HG02870 (cell line): ENCODE measurements at regions not wholly inside any gene's neighbourhood (a gene's known extent, or its start where the extent isn't known, plus 50 kb on each side); places are given as distances from the start of the nearest gene placed in this dataset.

Experiments used
- ATAC-seq: cut with Tn5 transposase; IDR thresholded peaks from one replicate; pipeline ENCODE4 v1.9.1; 2021; ENCODE audit warnings: mild to moderate bottlenecking, moderate library complexity; ENCODE audit not compliant: unreplicated experiment

DNA sequence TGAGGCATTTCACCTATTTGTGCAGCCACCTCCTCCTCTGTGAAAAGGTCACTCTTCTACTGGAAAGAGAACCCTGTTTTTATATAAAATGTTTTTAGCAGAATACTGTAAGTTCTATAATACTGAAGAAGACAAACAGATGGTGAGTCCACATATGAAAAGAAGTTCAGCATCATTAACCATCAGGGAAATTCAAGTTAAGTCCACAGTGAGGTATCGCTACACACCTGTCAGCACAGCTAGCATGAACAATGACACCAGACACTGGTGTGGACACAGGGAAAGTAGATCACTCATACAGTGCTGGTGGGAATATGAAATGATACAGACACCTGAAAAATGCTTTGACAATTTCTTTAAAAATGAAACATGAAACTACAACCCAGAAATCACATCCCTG is 133.0 kb downstream of the MAD2L1 start:
- no peak for ATAC-seq

DNA sequence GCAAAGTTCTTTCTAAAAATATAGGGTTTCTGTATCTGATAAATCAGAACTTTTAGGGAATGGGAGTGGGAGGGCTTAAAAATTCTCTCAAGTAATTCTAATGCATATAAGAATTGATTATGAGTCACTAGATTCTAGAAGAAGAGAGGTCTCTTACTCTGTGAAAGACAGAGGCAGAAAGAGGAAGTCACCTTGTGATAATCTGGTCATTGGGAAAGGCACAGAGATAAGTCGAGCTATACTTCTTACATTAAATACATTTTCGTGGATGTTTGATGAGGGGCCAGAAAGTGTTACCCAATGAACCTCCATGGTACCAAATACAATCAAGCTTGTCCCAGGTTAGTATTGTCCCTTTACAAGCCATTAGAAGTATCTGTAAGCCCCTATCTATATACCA is 134.4 kb downstream of the MAD2L1 start:
- no peak for ATAC-seq

DNA sequence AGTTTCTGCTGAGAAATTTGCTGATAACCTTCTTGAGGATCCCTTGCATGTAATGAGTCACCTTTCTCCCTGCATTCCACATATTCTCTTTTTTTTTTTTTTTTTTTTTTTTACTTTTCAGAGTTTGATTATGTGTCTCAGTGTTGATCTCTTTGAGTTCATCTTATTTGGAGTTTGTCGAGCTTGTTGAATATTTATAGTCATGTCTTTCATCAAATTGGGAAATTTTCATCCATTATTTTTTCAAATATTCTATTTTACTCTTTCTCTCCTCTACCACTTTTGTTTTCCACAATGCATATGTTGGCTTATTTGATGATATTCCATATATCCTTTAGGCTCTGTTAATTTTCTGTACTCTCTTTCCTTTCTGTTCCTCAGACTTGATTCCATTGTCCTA is 136.1 kb downstream of the MAD2L1 start:
- ATAC-seq = no peak

DNA sequence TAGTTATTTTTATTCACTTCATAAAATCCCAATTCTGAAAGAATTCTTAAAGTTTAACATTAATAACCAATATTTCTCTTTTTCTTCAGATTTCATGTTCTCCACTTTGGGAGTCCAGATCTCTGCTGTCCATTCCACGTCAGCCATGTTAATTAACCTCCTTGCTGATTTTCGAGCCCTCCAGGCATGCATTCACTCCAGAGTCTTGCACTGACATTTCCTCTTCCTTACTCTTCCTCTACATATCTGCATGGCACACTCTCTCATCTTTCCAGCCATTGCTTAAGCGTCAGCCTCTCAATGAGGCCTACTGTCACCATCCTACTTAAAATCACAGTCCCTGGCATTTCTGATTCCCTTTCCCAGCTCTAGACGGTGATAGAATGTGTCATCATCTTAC is 144.8 kb downstream of the MAD2L1 start:
- ATAC-seq = no peak

DNA sequence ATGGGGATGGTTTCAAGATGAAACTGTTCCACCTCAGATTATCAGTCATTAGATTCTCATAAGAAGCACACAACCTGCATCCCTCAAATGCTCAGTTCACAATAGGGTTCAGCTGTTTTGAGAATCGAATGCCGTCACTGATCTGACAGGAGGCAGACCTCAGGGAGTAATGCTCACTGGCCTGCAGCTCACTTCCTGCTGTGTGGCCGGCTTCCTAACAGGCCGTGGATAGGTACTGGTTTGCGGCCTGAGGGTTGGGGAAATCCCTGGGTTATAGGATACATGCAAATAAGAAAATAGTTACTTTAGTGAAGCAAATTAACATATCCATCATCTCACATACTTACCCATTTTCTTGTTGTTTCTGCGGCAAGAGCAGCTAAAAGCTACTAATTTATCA is 160.4 kb downstream of the MAD2L1 start:
- ATAC-seq = no peak

DNA sequence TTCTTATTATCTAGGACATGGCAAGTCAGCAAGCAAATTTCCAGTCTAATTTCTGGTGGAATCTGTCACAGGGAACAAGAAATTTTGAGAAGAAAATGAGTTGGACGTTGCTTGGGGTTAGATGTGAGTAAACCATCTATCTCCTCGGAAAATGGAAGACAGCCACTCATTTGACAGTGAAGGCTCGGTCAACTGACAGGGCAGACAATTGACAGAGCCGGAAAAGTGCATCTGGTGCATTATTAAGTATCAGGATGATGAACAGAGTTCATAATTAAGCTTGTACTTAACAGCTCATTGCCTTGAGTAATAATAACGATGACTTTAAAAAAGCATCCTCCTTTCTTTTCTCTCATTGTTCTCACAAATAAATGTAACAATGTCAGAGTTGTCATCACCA is 168.4 kb downstream of the MAD2L1 start:
- ATAC-seq = no peak

DNA sequence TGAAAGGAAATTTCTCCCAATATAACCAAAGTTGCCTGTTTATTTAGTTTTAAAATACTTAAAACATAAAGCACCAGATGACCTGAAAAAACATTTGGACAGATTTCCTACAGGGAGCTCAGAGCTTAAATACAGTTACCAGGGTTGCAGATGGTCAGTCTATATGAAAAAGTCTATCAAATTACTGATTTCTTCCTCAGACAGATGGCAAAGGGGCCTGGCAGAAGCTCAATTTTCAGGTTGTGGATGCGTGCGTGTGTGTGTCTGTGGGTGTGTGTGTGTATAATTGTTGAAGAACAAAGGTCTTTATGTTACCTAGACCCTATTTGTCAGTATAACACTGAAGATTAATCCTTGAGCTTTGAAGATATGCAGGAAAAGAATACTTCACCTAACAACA is 169.4 kb downstream of the MAD2L1 start:
- ATAC-seq = no peak

DNA sequence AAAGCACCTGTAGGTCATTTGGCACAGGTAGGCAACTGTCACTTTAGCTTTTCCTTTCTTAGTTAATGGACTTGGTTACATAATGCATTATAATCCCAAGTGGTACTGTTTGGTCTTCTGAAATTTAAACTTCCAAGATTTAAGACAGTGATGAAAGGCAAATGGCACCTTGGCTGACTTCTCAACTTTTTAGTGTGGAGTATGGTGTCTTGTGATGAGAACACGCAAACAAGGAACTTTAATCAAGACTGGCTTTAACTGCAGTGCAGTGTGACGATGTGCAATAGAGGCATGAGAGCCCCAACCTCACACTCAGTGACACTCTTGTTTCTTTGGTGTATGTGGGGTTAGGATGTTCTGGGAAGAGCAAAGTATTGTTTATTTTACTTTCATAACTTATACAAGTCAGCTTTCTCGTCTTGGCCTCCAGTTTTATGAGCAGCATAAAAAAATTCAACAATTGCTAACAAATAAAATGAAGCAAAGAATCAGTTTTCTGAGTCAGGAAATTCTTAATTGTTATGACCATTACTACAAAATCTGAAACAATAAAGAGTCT is 171.9 kb downstream of the MAD2L1 start:
- no peak for ATAC-seq

DNA sequence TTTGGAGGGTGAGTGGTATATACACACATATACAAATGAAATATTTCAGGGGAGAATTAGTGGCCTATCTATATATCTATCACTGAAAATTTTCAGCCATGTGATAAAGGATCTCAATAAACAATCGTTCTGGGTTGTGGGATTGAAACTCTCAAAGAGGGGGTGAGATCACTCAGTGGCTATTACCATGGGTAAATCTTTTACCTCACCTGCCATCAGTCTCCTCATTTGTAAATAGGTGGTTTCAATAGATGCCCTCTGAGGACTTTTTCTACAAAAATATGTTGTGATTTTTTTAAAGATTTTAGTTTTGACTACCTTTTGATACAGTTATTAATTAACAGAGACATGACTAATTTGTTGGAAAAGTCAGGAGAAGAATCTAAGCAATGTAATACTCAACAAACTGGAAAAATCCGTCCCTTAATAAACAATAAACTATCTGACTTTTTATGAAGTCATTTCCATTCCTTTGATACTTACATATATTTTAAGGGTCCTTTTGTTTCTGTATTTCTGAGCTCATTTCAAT is 192.8 kb downstream of the MAD2L1 start:
- ATAC-seq = no peak

DNA sequence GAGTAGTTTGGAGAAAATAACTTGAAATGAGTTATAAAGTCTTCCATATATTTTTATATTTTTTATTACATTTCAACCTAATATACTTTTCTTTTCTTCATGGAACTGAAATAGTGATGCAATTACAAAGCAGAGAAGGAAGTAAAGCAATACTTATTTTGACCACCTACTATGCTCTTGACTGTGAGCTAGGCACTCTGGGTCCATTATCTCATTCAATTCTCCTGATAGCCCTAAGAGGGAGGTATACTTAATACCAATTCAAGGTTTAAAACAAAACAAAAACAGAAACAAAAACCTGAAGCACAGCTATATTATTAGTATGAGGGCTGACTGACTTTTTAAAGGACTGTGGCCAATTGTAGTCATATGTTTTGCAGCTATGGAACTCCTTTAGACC is 193.5 kb downstream of the MAD2L1 start:
- ATAC-seq = no peak

DNA sequence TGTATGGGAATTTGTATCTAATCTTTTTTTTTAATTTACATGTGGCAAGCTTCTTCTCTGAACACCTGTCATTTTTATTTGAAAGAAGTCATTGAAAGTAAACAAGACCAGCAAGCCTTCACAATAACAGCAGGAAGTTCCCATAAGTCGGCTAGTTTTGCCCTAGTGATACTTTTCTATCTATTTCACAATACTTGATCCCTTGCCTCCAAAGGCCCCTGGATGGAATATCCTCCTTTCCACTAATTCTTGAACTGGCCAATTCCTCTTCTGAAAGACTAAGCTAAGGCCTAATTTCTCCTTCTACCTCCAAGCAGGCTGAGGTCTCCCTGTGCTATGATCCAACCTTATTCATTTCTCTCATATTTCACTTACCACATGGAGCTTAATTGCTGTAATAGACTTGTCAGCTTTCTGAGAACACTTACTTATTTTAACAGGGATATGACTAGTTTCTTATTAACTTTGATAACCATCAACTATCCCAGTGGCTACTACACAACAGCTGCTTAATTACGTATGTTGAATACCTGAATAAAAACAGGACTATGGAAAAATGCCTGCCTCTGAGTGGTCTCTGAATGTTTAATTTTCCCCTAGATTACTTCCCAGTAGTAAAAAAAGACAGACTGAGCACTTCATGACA is 194.2 kb downstream of the MAD2L1 start:
- ATAC-seq = no peak

DNA sequence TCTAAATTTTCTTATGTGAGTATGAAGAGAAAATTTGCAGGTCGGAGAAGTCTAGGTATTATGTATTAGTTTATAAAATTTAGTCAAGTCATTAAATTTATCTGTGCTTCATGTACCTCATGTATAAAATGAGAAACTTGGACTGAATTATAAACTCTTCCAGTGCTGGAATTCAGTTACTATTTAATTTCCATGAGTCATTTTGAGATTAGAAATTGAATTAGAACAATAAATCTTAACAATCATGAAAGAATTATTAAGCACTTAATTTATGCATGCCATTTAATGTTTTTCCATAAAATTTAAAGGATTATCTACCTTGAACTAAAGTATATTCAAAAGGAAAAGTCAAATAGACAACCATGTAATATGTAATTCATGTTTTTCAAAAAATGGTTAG is 195.8 kb downstream of the MAD2L1 start:
- no peak for ATAC-seq

DNA sequence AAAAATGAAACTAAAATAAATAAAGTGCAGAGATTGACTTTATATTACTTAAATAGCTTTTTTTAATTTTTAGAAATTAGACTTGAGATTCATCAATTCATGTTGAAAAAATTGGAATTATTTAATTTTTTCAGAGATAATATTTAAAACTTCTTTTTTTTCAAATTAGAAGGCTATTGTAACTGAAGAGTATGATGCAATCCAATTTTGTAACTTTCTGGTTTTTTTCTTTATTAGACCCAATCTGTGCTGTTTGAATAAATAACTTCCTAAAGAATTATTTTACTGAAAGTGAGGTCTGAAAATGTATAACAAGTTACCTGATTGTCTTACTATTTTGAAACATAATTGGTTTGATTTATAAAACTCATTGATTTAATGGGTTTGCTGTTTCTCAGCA is 200.9 kb downstream of the MAD2L1 start:
- ATAC-seq = no peak

DNA sequence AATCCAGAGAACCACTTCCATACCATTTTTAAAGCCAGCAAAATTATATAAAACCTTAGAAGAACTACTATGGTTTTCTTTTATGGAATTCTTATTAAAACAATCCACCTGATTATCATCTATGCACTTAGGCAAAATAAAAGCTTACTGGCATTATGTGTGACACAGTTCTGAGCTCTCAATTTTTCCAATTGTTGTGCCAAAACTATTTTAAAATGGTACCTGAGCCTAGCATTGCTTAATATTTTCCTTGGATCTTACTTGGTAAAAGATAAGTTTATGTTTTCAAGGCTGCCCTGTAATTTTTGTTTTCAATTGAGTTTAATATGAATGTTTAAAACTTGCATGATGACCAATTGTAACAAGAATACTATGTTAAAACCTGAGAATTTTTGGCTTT is 201.3 kb downstream of the MAD2L1 start:
- no peak for ATAC-seq

DNA sequence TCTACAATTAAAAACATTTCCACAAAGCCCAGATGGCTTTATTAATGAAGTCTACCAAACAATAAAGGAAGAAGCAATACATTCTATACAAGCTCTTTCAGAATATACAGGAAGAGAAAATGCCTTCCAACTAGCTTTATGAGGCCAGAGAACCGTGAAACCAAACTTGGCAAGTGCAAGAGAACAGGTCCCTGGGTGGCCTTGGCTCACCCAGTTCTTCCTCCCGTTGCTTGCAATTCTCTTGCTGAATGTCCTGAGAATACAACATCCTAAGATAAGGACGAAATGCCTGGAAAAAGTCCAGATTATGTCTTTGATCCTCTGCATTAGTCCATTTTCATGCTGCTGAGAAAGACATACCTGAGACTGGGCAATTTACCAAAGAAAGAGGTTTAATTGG is 204.9 kb downstream of the MAD2L1 start:
- ATAC-seq = no peak

DNA sequence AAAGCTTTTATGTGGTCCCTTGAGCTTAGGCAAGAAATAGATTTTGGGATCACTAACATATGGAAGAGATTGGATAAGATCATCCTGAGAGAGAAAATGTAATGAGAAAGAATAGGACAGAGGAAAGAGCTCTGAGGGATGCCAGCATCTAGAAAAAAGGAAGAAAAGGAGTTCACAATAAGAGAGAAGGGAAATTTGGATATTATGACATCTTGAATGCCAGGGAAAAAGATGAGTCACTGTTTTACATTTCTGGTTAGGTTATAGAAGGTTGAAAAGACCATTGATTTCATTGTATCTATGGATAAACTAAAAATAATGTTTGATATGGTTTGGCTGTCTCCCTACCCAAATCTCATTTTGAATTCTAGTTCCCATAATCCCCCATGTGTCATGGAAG is 208.5 kb downstream of the MAD2L1 start:
- no peak for ATAC-seq

DNA sequence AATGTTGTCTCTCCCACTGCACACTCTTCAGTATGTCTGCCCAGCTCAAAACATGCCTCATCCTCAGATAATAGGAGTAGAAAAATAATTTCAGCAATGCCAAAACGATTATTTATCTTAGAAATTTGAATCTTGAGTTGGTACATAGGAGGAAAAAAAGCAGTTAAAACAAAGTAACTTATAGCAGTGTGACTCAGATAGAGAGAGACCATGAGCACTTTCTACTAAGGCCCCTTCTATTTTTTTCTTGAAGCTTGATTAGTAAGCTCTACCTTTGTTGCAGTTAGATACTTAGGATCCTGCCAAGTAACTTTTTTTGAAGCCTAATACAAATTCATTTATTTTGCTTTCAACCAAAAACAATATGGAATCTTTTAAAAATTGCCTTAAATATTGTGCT is 212.3 kb downstream of the MAD2L1 start:
- ATAC-seq = no peak

DNA sequence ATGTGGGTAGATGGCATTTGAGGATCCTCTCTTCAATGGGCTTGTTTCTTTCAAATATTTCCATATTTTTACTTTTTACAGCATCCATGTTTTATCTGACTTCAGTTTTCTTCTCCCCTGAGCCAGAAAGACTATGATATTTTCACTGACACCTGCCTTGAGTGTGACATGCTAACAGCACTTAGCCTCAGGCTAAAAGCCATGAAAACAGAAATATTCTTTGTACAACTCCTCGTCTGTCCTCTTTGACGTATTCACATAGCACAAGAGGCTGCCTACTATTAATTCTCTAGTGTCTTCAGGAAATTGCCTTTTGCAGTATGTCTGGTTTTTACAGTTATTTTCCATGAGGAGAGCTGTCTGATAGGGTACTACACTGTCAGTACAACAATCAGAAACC is 215.0 kb downstream of the MAD2L1 start:
- ATAC-seq = no peak

DNA sequence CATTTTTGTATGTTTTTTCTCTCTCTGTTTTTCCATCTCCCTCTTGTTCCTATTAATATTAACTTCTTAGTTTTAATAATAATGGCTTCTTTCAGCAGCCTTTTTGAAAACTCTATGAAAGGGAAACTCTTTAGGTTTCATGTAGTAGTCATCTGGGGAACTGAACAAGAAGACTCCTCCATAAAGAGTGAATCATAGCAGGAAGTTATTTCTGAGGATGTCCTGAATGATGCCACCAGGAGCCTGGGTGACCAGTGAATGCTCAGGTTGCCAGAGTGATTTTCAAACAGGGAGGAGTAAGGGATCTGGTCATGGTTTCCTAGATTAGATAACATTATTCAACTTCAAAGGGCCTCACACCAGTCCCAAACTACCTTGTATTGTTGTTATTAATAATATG is 212.8 kb upstream of the PDE5A start:
- ATAC-seq = no peak

DNA sequence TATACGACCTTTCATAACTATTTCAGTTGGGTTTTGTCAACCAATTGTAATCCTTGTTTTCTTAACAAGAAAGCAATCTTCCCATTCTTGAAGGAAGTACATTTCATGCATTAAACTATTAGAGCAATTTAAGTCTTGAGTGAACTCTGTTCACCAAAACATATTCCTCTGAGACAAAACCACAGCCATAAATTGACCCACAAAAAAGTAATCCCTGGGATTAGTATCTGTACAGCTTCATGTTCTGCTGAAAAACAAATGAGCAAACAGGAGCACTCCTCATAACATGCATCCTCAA is 207.0 kb upstream of the PDE5A start:
- ATAC-seq = no peak

DNA sequence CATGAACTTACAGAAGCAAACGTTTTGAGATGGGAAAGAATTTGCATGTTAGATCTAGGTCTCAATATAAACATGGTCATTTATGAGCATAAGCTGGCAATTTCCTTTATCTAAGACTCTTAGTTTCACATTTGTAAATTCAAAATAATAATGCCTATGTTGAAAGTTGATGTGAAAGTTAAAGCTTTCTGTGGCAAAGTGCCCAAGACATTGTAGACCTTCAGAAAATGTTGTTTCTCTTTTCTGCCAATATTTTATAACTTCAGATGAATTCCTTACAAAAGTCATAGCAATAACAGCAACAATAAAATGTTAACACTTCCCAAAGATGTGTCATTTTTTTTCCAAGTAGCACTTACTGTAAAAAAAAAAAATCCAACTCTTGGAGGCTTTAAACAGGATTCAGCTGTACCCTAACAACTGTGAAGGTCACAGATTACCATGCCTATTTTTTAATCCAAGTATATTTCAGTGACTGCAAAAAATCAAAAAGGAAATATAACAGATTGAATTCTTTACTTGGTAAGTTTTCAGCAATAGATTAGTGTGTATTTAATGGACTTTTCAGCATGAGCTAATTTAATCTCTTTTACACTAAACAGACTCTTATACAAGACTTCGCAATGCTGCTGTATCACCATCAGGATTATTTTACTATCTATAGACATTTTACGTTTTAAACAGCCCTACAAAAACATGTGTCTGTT is 206.5 kb upstream of the PDE5A start:
- ATAC-seq = no peak

DNA sequence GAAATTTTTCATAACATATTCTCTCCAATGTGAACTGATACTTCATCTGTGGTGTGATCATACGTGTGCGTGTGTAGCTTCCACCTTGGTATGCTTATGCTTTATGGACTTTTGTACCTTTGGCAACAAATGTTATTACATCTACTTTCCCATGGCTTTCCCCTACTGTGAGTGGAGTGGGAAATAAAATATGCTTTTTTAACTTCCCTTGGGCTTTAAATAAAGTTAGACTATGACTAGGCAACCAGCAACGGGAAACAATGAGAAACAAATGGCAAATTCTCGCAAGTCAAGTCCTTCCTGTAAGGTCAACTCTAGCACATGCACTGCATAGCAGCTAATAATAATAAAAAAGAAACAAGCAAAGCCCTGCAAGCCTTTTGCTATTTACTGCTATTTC is 205.0 kb upstream of the PDE5A start:
- ATAC-seq = no peak

DNA sequence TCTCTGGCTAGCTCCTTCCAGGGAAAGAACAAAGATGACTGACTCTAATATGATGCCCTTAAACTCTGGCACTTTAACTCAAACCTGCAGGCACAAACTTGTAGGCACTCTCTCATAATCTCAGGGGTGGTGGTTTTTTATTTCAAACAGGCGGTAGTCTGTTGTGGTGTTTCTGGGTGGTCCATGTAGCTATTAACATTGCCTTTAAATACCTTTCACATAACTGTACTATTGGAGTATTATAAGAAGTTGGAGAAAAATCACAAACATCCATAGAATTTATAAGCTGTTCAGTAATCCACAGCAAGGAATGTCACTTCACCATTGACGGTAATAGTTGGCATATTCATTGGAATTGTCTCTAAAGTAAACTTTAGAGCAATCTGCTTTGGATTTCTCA is 204.2 kb upstream of the PDE5A start:
- no peak for ATAC-seq
